ENCODE measurements at regions not wholly inside any gene's neighbourhood (a gene's known extent, or its start where the extent isn't known, plus 50 kb on each side); places are given as distances from the start of the nearest gene placed in this dataset.

DNA sequence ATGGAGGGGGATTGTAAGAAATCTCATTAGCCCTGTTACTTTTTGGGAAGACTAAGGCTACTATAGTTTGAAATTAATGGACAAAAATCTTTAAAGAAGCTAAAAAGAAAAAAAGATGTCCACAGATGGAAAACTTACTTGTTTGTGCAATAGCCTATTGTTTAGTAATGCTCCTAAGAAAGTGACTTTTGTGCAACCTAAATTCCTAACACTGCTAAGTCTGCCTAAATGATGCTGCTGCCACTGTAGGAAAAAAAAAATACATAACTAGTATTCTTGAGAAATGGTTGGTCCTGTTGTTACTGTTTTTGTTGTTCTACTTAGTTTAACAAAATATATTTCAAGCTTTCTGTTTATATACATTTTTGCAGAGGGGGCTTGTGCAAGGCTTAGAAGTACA is 108.2 kb upstream of the NR3C1 start:
- TF ChIP-seq, protein P1, sequence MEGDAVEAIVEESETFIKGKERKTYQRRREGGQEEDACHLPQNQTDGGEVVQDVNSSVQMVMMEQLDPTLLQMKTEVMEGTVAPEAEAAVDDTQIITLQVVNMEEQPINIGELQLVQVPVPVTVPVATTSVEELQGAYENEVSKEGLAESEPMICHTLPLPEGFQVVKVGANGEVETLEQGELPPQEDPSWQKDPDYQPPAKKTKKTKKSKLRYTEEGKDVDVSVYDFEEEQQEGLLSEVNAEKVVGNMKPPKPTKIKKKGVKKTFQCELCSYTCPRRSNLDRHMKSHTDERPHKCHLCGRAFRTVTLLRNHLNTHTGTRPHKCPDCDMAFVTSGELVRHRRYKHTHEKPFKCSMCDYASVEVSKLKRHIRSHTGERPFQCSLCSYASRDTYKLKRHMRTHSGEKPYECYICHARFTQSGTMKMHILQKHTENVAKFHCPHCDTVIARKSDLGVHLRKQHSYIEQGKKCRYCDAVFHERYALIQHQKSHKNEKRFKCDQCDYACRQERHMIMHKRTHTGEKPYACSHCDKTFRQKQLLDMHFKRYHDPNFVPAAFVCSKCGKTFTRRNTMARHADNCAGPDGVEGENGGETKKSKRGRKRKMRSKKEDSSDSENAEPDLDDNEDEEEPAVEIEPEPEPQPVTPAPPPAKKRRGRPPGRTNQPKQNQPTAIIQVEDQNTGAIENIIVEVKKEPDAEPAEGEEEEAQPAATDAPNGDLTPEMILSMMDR (CRISPR knock-in tag; IDR thresholded peaks at IDR 0.05) = no peak
- no peak for TF ChIP-seq YY1 (IDR thresholded peaks at IDR 0.05; ENCODE audit: insufficient read depth, insufficient replicate concordance, low read depth, low read length)
- no peak for TF ChIP-seq TCF7L2 (IDR thresholded peaks at IDR 0.05; ENCODE audit: low read depth, low read length)

Measured in HepG2 (cell line).